Common myeloid progenitor, CD34-positive (primary cell): ENCODE measurements at regions not wholly inside any gene's neighbourhood (a gene's known extent, or its start where the extent isn't known, plus 50 kb on each side); places are given as distances from the start of the nearest gene placed in this dataset.

Source experiments
- CTCF ChIA-PET: fragments of 350-600 bp; sonication (Branson Sonifier 250); formaldehyde crosslinking; loops from one replicate; lab custom pipeline; 2021; ENCODE audit warnings: antibody characterized with exemption; lab: Charles Lee
- POLR2A ChIA-PET: fragments of 350-600 bp; sonication (Branson Sonifier 250); formaldehyde crosslinking; loops from one replicate; lab custom pipeline; 2021; ENCODE audit warnings: antibody characterized with exemption; lab: Charles Lee
- DNase-seq, 3 donors: peaks; one replicate each; pipeline versions ENCODE4 v3.0.0 to v3.0.0-alpha.2; 2013
- H3K27ac ChIP-seq, 2 experiments: 1 replicate in 1 of 2; 2 replicates in 1 of 2; pipeline ENCODE4 v1.7.0; 2013; ENCODE audit warnings: inconsistent platforms in 2 of 2, low read length in 2 of 2, mild to moderate bottlenecking in 2 of 2, low read depth in 1 of 2, moderate library complexity in 1 of 2; ENCODE audit not compliant: severe bottlenecking in 2 of 2, insufficient read depth in 1 of 2, poor library complexity in 1 of 2
- H3K27me3 ChIP-seq, 5 experiments: replicated peaks in 2 of 5; 1 replicate in 3 of 5; 2 replicates in 2 of 5; pipeline versions ENCODE4 v1.6.1 to v1.7.0; 2013; ENCODE audit warnings: low read length in 4 of 5, mild to moderate bottlenecking in 2 of 5, moderate library complexity in 2 of 5, inconsistent platforms in 1 of 5; ENCODE audit not compliant: insufficient read depth in 5 of 5, control insufficient read depth in 4 of 5
- H3K36me3 ChIP-seq, 4 experiments: 1 replicate in 2 of 4; 2 replicates in 2 of 4; pipeline versions ENCODE4 v1.6.1 to v1.7.0; 2013; ENCODE audit warnings: low read length in 3 of 4, control low read depth in 1 of 4, mild to moderate bottlenecking in 1 of 4; ENCODE audit not compliant: control insufficient read depth in 4 of 4, insufficient read depth in 4 of 4
- H3K4me1 ChIP-seq, 4 experiments: 1 replicate in 3 of 4; 2 replicates in 1 of 4; pipeline versions ENCODE4 v1.6.1 to v1.7.1; 2013; ENCODE audit warnings: low read length in 3 of 4, mild to moderate bottlenecking in 3 of 4, control low read depth in 1 of 4, inconsistent platforms in 1 of 4, moderate library complexity in 1 of 4; ENCODE audit not compliant: control insufficient read depth in 4 of 4, insufficient read depth in 4 of 4; ENCODE audit errors: control extremely low read depth in 1 of 4
- H3K4me3 ChIP-seq, 7 experiments: 1 replicate in 4 of 7; 2 replicates in 3 of 7; pipeline versions ENCODE4 v1.5.1 to v1.7.0; 2013; ENCODE audit warnings: mild to moderate bottlenecking in 7 of 7, low read length in 6 of 7, moderate library complexity in 6 of 7, inconsistent platforms in 2 of 7, low read depth in 2 of 7, control low read depth in 1 of 7; ENCODE audit not compliant: insufficient read depth in 4 of 7, control insufficient read depth in 1 of 7; ENCODE audit errors: extremely low read depth in 1 of 7
- H3K9me3 ChIP-seq, 5 experiments: 1 replicate in 4 of 5; 2 replicates in 1 of 5; pipeline versions ENCODE4 v1.6.1 to v1.7.1; 2013; ENCODE audit warnings: low read length in 4 of 5, mild to moderate bottlenecking in 2 of 5, inconsistent platforms in 1 of 5, low read depth in 1 of 5, moderate library complexity in 1 of 5; ENCODE audit not compliant: control insufficient read depth in 4 of 5, insufficient read depth in 2 of 5; ENCODE audit errors: control extremely low read depth in 1 of 5
- WGBS: methylation state at CpG from one replicate; pipeline ENCODE4 v1.1.5; 2013; ENCODE audit not compliant: insufficient coverage; 5-methylcytosine and 5-hydroxymethylcytosine counted together

DNA sequence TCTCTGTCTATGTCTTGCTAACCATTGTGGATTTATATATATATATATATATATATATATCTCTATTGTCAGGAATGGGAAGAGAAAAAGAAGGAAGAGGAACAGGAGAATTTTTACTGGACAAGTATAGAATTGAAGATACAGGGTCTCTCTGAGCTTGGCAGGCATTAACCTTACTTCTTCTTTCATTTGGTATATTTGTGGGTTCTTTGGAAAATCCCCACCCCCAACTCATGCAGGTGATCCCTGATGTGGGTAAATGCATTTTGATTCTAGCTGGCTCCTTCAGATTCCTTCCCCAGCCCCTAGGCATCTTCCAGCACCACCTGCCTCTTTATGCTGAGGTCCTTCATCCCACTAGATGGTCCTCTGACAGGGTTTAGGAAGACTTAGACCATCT is 78.8 kb upstream of the TRABD2B start:
- H3K36me3 ChIP-seq, result no peaks in the 10 kb centered on the region
- H3K4me3 ChIP-seq, result no peak overlapping the region
- H3K4me1 ChIP-seq, result no peaks in the 10 kb centered on the region
- no peak for DNase-seq
- no peaks in the 10 kb centered on the region for H3K9me3 ChIP-seq
- no peaks in the 10 kb centered on the region for H3K27me3 ChIP-seq
- ChIA-PET CTCF (interaction anchor here (0.6 to 1.1 kb wide), 2 partner anchors 15 to 33 kb away, joined by 3 read pairs; no protein-coding TSS in a partner anchor), POLR2A (no interaction called here)
- no peak overlapping the region for H3K27ac ChIP-seq

DNA sequence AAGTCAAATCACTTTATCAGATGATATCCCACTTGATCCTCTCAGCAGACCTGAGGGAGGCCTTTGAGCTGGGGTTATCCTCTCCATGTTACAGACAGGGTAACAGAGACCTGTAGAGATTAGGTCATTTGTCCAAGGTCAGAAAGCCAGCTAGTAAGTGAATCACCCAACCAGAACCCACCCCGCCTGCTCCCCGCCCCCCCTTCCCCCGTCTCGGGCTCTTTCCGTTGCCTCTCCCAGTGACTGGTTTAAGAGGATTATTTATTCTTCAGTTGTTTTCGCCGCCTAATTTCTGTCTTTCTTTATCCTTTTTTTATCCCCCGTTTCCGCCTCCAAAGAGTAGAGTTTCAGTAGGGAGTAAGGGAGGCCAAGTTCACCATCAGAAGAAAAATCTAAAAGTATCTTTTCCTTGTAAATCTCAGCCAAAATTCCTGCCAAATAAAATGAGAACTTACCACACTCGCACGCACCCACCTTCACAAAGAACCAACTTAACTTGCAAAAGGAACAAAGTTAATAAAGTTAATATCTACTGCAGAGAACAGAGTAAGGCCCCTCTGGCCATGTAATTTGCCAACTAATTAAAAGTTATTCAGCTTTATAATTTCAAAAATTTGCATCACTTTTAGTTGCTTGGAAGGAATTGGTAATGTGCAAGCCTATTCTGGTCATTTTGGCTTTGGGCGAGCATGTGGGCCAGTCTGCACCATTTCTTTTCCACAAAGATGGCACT is 76.8 kb upstream of the TRABD2B start:
- 93% methylated on average over 2 of the region's 12 CpGs for WGBS

DNA sequence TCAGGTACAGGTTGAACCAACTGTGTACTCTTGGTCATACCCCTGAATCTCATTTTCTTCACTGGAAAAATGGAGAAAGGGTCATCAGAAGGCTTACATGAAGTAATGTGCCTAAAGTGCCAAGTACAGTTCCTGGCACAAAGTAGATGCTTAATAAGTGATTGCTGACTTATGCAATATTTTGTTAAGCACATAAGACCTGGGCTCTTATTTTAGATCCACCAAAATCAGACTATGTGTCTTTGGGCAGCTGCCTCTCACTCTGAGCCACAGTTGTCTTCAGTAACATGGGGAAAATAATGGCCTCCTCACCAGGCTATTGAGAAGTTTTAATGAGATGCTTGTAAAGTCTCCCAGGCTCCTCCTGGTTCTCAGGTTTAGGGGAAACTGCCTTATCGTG is 74.3 kb upstream of the TRABD2B start:
- DNase-seq, result no peak
- Histone ChIP-seq H3K36me3 (no peaks in the 10 kb centered on the region), H3K27ac (no peak overlapping the region), H3K27me3 (peaks cover 0 to 5% (median 0%) of the 10 kb centered on the region in 5 experiments), H3K4me1 (peaks cover 0 to 3% (median 0%) of the 10 kb centered on the region in 4 experiments), H3K4me3 (no peak overlapping the region), H3K9me3 (no peaks in the 10 kb centered on the region)
- POLR2A ChIA-PET, result no interaction called here
- whole genome bisulfite sequencing, result 100% methylated on average over 1 of the region's 1 CpG
- CTCF ChIA-PET, result no interaction called here

More for the DNA sequence above, 76.8 kb upstream of the TRABD2B start:
- ChIA-PET POLR2A (no interaction called here), CTCF (interaction anchor here (0.5 kb wide), 1 partner anchor 107 kb away, joined by 3 read pairs; no protein-coding TSS in a partner anchor)
- DNase-seq, result no peak
- H3K4me1 ChIP-seq, result peaks cover 0 to 3% (median 0%) of the 10 kb centered on the region in 4 experiments
- no peak overlapping the region for H3K27ac ChIP-seq
- H3K27me3 ChIP-seq, result peaks cover 0 to 3% (median 0%) of the 10 kb centered on the region in 5 experiments
- no peaks in the 10 kb centered on the region for H3K36me3 ChIP-seq
- H3K4me3 ChIP-seq, result no peak overlapping the region
- H3K9me3 ChIP-seq, result no peaks in the 10 kb centered on the region

DNA sequence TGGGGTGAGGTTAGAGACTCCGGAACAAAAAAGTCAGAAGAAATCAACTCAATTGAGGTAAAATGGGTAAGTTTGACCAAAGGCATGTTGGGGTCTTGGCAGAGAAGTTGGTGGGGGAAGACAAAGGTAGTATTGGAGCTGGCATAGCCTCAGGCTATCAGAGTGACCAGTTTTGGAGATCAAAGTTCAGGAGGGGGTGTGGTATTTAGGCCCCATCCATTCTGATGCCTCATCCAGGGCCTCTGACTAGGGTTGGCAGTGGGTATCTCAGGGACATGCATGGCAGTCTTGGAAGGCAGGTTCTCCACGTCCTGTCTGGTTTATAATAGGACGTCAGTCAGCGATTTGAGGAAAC is 73.2 kb upstream of the TRABD2B start:
- Histone ChIP-seq H3K27ac (no peak overlapping the region), H3K4me1 (peaks cover 0 to 3% (median 0%) of the 10 kb centered on the region in 4 experiments), H3K9me3 (no peaks in the 10 kb centered on the region), H3K4me3 (no peak overlapping the region), H3K36me3 (no peaks in the 10 kb centered on the region), H3K27me3 (peaks cover 0 to 5% (median 0%) of the 10 kb centered on the region in 5 experiments)
- DNase-seq, result no peak
- WGBS, result 86% methylated on average over 3 of the region's 4 CpGs
- ChIA-PET CTCF (no interaction called here), POLR2A (no interaction called here)

DNA sequence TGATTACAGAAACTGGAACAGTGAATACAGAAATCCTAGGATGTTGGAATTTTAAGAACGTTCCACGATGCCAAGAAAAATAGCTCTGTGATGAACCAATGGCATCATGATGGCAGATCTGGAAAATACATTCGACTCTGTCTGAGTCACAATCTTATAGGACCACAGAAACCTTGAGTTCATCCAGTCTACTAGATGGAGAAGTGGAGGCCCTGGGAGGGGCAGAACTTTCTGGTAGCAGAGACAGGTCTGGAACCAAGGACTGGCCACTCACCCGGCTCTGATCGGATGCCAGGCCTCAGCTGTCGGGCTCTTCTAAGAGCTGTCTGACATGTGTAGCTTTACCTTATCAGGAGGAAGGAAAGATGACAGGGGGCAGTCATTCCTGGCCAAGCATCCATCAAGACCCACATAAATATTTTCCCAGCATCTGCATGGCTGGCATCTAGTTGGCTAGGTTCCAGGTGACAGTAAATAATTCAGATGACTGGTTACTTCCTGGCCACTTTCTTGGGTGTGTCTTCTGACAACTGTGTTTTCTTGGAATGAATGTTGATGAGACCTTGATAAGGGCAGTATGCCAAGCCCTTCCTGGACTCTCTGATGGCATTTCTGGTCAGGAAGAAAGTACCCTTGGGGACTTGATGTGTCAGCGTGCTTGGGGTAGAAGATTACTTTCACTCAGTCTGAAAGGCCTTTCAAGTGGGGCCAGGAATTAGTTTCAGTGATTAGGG is 72.6 kb upstream of the TRABD2B start:
- Histone ChIP-seq H3K4me1 (peaks cover 0 to 3% (median 0%) of the 10 kb centered on the region in 4 experiments), H3K36me3 (no peaks in the 10 kb centered on the region), H3K9me3 (no peaks in the 10 kb centered on the region), H3K27me3 (peaks cover 0 to 5% (median 0%) of the 10 kb centered on the region in 5 experiments), H3K27ac (no peak overlapping the region), H3K4me3 (no peak overlapping the region)
- DNase-seq, result no peak
- CTCF ChIA-PET, result no interaction called here
- WGBS, result 81% methylated on average over 7 of the region's 7 CpGs
- POLR2A ChIA-PET, result no interaction called here

GRCh38 chr1:48068206-48068605 is 71.0 kb upstream of the TRABD2B start:
- Histone ChIP-seq H3K27ac (no peak overlapping the region), H3K4me1 (peaks cover 0 to 3% (median 0%) of the 10 kb centered on the region in 4 experiments), H3K4me3 (no peak overlapping the region), H3K9me3 (no peaks in the 10 kb centered on the region), H3K36me3 (no peaks in the 10 kb centered on the region), H3K27me3 (peaks cover 0 to 7% (median 0%) of the 10 kb centered on the region in 5 experiments)
- no peak for DNase-seq
- ChIA-PET CTCF (interaction anchor here (1.2 kb wide), 1 partner anchor 10 kb away, joined by 5 read pairs; no protein-coding TSS in a partner anchor), POLR2A (no interaction called here)
- WGBS, result 83% methylated on average over 1 of the region's 1 CpG

GRCh38 chr1:48066936-48067335 is 69.8 kb upstream of the TRABD2B start:
- Histone ChIP-seq H3K27ac (no peak overlapping the region), H3K36me3 (no peaks in the 10 kb centered on the region), H3K27me3 (peaks cover 0 to 7% (median 0%) of the 10 kb centered on the region in 5 experiments), H3K4me3 (no peak overlapping the region), H3K4me1 (peaks cover 0 to 8% (median under 1%) of the 10 kb centered on the region in 4 experiments), H3K9me3 (no peaks in the 10 kb centered on the region)
- ChIA-PET POLR2A (no interaction called here), CTCF (interaction anchor here (0.9 to 1.4 kb wide), 3 partner anchors 9 to 11 kb away, joined by 3 to 5 read pairs (median 3); no protein-coding TSS in a partner anchor)
- 98% methylated on average over 4 of the region's 4 CpGs for WGBS
- DNase-seq, result no peak
